HL-60/S4 (cell line): ENCODE measurements at regions not wholly inside any gene's neighbourhood (a gene's known extent, or its start where the extent isn't known, plus 50 kb on each side); places are given as distances from the start of the nearest gene placed in this dataset.
"Not testable (repeated sequence)": the region's sequence is repeated elsewhere in the genome, so short reads cannot be mapped to it uniquely, and the experiment has no call there.

Experiments
- in situ Hi-C: fragments of 300-500 bp; cut with MboI; formaldehyde crosslinking; loops from 2 replicates; pipeline ENCODE4 v1.14.3; 2022; ENCODE audit warnings: low sequenced_read_pairs

DNA sequence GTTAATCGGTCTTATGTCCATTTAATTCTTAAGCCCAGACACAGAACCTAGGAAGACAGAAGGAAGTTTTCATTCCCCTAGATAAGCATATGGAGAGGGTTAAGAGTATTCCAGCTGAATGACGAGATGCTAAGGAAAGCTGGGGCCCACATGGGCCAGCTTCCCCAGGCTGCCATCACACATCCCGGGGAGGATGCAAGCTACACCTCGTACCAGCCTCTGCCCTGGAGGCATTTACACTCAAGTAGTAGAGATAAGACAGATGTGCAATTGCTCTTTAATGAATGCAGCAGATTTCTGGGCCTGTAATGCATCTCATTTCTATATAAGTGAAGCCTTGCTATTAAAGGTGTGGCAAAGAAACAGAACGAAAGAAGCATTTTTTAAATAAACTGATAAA lies 144.5 kb downstream of the MEX3B start:
- in situ Hi-C loops = no loop called here

DNA sequence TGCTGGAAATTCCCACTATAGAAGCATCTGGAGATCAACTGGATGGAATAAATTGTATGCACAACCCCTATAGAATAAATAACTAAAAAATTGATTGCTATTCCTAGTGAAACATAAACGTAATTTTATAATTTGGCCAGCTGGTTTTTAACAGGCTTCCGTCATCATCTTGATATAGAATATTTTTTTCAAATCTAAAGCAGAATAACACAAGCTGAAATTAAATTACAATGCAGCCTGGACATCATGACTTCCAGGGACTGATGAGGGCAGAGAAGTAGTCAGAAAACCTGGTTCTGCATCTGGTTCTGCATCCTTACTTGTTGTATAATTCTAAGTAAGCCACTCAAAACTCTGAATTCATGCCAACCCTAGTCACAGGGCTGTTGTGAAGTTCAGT lies 146.1 kb downstream of the MEX3B start:
- in situ Hi-C loops = no loop called here

DNA sequence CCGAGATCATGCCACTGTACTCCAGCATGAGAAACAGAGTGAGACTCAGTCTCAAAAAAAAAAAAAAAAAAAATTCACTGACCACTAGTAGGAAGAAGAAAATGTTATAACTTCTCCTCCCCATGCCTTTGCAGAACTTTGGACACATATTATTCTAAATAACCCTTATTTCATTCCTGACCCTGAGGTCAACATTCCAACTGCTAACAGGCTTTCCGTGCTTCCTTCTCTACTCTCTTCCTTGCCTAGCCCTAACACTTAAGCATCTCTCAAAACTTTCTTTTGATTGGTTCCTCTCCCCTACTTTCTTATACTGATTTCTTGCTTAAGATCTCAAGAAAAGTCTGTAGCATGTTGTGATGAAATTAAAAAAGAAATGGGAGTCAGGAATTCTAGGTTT lies 146.8 kb downstream of the MEX3B start:
- in situ Hi-C loops = no loop called here

DNA sequence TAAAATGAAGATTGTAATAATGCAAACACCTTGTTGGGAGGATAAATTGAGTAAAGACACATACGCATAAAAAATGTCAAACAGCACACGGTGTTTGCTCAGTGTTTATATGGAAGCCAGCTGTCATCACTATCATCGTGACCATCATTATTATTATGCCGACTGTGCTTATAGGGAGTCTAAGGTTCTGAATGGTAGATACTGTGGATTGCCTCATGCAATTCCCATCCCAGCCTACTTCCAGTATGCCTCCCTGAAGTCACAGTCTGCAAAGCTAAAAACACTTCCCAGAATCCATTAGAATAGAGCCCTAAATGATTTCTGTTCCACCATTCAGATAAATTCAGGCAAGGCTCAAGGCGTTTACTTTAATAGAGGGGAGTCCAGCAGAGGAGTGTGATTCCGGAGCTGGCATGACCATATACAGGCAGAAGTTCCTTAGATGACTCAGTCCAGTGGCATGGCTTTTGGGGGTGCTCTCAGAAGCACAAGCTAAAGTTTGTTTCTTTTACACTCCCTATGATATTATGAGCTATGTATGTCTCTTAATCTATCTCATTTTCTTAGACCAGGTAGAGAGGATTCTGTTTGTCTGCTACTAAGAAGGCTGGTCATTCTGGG lies 148.7 kb downstream of the MEX3B start:
- in situ Hi-C loops = no loop called here

DNA sequence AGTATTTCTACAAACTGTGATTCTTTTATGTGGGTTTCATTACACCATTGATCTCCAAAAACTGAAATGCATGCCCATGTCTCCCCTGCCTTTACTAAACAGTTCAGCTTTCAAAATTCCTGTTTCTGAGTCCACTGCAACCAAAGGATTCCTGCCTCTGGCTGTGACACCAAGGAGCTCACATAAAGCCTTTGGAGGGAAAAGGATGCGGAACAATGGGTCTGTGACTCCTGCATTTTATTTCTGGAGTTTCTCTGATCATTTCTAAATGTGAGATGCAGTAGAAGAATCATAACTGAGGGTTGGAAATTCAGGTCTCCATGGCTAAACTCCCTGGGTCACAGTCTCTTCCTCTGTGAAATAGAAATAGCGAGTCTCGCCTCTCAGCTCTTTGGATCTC lies 149.5 kb downstream of the MEX3B start:
- in situ Hi-C loops = no loop called here

DNA sequence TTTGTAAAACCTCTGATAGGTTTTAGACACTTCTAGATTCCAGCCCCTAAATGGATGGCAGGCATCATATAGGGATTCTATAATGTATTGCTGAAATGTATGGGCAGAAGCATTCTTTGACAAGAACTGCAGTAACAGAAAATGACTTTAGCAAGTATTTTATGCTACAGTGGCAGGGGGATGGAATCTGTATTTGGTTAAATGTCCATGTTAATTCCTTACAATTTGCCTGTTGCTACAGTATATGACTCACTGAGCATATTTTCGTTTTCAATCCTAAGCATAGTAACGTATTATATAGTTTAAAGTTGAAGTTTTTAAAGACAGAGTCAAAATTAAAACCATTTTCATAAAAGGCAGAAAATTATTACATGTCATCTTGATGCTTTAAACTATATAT lies 150.1 kb downstream of the MEX3B start:
- in situ Hi-C loops = no loop called here

DNA sequence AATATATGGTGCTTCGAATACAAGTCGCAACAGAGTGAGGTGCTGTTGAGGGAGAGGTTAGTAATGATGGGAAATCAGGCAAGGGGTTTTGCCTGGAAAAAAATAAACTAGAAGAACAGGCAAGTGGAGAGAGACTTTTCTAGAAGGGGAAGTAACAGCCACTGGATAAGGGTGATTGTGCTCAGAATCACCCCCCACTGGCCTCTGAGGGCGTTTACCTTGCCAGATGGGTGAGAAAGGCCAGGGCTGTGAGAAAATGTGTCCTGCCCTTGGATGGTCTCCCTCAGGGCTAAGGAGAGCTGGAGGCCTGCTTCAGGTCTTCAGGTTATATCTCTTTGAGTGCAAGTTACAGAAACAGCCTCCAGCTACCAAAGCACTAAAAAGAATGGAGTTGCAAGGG lies 151.8 kb downstream of the MEX3B start:
- in situ Hi-C loops = no loop called here

DNA sequence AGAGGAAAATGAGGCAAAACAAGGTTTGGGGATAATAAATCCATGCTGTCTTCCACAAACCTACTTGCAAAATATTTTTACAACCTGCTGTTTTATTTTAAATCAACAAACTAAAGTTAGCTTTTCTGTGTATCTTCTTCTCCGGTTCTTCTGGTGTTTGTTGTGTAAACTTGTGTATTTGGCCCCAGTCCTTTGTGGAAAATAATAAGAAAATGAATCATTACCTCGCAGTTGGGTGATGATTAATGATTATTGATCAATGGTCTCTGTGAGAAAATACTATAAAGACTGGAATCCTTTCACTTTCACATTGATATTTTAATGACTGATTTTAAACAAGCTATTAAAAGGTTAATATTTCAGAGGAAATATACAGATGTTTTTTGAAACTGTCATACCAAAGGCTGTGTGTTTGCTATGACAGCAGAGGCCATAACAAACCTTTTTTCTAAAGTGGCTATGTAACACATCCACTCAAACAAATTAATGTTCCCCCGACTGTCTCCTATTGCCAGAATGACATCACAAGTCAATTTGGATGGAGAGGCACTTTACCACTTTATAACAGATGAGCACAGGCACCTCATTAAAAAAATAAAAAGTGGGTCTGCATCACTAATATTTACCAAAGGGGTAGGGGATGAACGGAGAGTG lies 152.5 kb downstream of the MEX3B start:
- in situ Hi-C loops = no loop called here

DNA sequence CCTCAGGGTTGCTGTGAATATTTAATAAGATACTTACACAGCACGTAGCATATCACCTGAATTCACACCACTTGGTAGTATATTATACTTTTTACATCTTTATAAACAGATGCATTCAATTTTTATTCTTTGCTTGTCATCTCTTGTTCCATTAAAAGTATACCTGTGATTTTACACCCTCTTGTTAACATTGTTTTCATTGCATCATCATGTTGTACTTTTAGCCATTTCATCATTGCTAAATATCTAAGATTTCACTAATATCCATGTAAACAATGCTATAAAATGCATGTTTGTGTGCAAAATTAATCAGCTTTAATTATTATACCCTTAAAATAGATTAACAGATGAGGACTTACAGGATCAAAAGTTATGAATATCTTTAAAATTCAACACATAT lies 155.3 kb downstream of the MEX3B start:
- in situ Hi-C loops = no loop called here

DNA sequence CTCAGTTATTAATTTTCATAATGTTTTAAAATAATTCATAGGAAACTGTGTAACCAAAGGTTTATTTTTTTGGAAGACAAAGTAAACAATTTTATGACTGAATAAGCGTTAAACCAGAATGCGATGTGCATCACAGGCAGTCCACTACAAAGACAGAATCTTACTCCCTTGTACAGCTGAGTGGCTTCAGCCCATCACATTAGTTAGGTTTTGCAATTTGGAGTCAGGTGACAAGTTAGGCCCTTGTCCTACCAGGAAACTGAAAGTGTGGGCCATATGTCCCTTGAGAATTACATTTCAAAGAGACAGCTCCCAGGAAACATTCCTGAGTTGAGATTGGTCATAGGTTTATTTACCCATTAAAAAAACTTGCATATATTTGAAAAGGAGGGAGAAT lies 156.3 kb downstream of the MEX3B start:
- in situ Hi-C loops = no loop called here

DNA sequence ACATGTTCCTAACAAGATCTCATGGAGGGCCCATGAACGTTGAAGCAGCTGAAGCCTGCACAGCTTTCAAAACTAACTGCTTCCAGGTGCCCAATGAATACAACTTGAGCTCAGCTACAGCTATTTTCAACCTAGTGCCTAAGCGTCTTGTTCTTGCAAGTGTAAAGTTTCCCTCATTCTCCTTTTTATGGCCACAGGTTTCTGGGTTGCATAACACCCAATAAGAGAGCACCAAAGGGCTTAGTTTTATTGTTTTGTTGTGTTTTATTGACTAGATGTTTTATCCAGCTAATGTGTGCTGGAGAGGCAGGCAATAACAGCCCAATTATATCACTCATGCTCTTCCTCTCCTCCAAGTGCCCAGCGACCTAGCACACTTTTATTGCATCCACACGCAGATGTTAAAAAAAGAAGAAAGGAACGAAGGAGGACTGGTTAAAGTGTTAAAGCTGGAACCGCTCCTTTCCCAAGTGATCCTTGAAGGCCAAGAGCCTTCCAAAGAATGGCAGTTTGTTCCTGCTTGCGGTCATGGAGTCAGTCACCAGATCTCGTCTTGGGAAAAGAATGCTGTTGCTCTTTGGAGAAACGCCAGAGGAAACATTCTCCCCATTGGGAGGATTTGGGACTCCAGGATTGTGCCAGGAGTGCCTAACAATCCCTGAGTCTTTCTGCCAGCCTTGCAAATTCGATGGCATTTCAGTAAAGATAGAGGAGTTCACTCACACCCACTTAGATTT lies 156.9 kb downstream of the MEX3B start:
- in situ Hi-C loops = no loop called here

DNA sequence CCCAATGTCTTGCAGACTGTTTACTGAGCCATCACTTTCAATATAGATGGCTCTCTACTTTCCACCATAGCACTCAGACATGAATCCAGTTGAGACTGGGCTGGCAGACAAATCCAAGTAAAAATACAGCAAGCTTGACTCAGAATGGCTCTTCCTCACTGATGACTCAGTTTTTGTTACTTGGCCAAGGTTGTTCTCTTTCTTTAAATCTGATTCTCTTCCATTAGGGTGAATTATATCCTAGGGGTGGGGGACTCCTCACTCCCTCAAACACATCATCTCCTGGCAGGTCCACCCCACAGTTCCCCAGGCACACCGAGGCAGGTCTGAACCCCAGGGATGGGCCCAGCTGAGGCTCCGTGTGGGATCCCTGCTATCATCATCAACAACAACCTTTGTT lies 157.9 kb downstream of the MEX3B start:
- in situ Hi-C loops = no loop called here

DNA sequence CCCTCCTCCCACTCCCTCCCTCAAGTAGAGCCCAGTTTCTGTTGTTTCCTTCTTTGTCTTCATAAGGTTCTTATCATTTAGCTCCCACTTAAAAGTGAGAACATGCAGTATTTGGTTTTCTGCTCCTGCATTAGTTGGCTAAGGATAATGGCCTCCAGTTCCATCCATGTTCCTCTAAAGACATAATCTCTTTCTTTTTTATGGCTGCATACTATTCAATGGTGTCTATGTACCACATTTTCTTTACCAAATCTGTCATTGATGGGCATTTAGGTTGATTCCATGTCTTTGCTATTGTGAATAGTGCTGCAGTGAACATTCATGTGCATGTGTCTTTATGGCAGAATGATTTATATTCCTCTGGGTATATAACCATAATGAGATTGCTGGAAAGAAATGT lies 158.6 kb downstream of the MEX3B start:
- in situ Hi-C loops = not testable (repeated sequence)

DNA sequence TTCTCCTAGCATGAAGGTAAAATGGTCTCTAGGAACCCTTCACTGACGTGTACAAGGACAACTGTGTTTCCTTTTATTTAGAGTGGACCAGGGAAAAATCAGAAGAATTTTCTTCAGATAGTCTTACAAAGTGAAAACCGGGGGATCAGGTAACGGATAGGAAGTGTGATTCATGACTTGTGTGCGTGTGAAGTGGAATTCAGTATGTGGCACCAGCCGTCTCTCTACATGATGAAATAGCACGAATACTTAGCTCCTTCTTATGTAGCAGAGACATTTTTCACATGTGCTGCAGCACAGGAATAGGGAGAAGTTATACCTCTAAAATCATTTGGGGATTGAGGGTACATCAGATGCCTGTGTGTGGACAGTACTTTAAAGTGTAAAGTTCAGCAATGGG lies 159.2 kb downstream of the MEX3B start:
- in situ Hi-C loops = no loop called here

DNA sequence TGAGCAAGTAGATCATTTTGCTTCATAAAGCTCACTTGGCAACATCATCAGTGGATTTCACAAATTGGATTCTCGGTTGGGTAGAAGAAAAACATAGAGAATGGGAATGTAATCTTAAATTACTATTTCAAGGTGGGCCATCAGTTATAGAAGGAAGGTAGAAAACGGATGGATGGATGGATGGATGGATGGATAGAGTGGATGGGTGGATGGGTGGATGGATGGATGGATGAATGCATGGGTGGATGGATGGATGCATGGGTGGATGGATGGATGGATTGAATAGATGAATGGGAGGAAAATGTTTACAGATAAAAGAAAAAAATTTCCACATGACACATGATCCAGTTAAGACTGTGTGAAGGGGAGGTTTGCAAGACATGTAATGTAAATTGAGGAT lies 159.7 kb downstream of the MEX3B start:
- in situ Hi-C loops = no loop called here

DNA sequence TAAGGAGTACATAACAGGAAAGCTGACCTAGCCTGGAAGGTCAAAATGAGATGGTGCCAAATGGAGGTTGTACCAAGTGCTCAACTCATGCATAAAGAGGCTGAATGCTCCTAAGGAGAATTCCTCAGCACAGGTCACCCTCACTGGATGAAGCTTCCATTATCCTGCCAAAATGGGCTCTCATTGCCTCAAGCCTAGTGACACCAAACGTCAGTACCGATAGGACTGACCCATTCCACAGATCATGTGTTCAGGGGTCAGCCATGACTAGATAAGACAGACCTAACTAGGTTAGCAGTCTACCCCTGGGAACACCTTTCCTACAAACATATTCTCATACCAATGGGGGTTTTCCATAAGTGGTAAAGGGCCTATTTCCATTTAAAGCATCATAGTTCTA lies 160.7 kb downstream of the MEX3B start:
- in situ Hi-C loops = no loop called here

DNA sequence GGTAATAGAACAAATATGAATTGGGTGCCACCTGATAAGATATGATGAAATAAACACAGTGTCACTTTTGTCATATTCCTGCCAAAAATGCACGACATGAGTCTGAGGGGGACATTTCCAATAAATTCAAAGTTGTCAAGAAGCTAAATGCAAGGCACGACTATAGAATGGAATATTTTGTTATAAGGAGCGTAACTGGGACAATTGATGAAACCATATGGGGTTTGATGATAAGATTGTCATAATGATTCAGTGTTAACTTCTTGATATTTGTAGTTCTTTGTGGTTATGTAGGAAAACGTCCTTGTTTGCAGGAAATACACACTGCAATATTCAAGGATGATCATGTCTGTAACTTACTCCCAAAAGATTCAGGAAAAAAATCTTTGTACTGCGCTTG lies 163.3 kb downstream of the MEX3B start:
- in situ Hi-C loops = no loop called here

DNA sequence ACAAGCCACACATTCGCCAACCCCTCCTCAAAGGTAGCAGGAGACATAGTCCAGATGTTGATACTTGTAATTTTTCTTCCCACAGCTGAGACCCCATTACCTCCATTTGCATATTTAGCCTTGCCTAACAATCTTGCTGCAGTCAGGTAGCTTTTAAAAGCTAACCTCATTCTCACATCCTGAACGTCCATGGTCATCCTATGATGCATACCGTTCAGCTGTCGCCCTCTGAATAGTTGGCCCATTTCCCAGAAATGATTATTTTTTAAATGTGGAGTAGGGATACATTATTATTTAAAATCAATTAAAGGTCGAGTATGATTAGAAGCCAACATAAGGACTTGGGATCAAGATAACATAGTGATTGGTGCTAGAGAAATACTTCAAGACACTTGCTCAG lies 165.0 kb downstream of the MEX3B start:
- in situ Hi-C loops = no loop called here

DNA sequence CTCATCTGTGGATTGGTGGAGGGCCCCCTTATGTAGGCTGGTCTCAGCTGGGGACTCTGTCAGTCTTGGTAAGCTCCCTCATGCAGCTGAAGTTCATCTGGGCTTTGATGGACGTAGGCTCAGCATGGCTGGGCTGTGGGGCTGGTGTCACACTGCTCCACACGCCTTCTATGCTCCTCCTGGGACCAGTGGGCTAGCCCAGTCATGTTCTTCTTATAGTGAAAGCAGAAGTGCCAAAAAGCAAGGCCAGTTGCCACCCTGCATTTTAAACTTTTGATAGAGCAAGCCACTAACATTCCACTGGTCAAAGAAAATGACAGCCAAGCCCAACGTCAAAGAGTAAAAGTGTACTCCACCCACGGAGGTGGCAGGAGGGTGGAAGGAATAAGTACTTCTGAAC lies 165.5 kb downstream of the MEX3B start:
- in situ Hi-C loops = no loop called here

DNA sequence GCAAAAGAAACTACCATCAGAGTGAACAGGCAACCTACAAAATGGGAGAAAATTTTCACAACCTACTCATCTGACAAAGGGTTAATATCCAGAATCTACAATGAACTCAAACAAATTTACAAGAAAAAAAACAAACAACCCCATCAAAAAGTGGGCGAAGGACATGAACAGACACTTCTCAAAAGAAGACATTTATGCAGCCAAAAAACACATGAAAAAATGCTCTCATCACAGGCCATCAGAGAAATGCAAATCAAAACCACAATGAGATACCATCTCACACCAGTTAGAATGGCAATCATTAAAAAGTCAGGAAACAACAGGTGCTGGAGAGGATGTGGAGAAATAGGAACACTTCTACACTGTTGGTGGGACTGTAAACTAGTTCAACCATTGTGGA lies 170.1 kb downstream of the MEX3B start:
- in situ Hi-C loops = not testable (repeated sequence)

DNA sequence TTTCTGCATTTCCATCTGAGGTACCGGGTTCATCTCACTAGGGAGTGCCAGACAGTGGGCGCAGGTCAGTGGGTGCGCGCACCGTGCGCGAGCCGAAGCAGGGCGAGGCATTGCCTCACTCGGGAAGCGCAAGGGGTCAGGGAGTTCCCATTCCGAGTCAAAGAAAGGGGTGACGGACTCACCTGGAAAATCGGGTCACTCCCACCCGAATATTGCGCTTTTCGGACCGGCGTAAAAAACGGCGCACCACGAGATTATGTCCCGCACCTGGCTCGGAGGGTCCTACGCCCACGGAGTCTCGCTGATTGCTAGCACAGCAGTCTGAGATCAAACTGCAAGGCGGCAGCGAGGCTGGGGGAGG lies 175.1 kb downstream of the MEX3B start:
- in situ Hi-C loops = not testable (repeated sequence)

DNA sequence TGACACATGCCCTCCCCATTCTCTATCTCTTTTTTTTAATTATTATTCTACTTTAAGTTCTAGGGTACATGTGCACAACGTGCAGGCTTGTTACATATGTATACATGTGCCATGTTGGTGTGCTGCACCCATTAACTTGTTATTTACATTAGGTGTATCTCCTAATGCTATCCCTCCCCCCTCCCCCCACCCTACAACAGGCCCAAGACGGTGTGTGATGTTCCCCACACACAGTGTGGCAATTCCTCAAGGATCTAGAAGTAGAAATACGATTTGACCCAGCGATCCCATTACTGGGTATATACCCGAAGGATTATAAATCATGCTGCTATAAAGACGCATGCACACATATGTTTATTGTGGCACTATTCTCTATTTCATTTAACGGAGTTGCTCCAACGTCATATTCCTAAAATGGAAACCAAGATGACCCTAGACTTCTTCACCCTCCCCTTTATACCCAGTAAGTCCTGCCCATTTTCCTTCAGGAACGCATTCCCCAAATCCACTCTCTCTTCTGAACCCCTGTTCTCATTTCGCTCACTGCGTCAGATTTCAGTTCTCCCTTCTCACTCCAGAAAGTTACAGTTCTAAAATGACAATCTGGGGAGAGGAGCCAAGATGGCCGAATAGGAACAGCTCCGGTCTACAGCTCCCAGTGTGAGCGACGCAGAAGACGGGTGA lies 175.6 kb downstream of the MEX3B start:
- in situ Hi-C loops = not testable (repeated sequence)
